ENCODE measurements at regions not wholly inside any gene's neighbourhood (a gene's known extent, or its start where the extent isn't known, plus 50 kb on each side); places are given as distances from the start of the nearest gene placed in this dataset.

- no peak for TF ChIP-seq CTCF (IDR thresholded peaks at IDR 0.05)
- TF ChIP-seq POLR2A (IDR thresholded peaks at IDR 0.05), result no peak
These were observed 179.2 kb upstream of the BET1 start for GRCh38 chr7:94183289-94183749.
